ENCODE measurements at regions not wholly inside any gene's neighbourhood (a gene's known extent, or its start where the extent isn't known, plus 50 kb on each side); places are given as distances from the start of the nearest gene placed in this dataset.

- H3K4me3 ChIP-seq (ENCODE audit: low read depth, low read length): no peak overlapping the region
- TF ChIP-seq CTCF (IDR thresholded peaks at IDR 0.05; ENCODE audit: low read depth, low read length, missing control alignments): no peak
- DNase-seq (ENCODE audit: low read depth): no peak
Measured at GRCh38 chr1:113286156-113286555, 104.2 kb upstream of the MAGI3 start.

GRCh38 chr1:113291777-113292602 lies 98.3 kb upstream of the MAGI3 start:
- DNase-seq (ENCODE audit: low read depth): no peak
- TF ChIP-seq CTCF (IDR thresholded peaks at IDR 0.05; ENCODE audit: low read depth, low read length, missing control alignments): no peak
- H3K4me3 ChIP-seq (ENCODE audit: low read depth, low read length): no peak overlapping the region

GRCh38 chr1:113292603-113293255 lies 97.6 kb upstream of the MAGI3 start:
- no peak for TF ChIP-seq CTCF (IDR thresholded peaks at IDR 0.05; ENCODE audit: low read depth, low read length, missing control alignments)
- DNase-seq (ENCODE audit: low read depth): no peak
- no peak overlapping the region for H3K4me3 ChIP-seq (ENCODE audit: low read depth, low read length)

- no peak for DNase-seq (ENCODE audit: low read depth)
- no peak overlapping the region for H3K4me3 ChIP-seq (ENCODE audit: low read depth, low read length)
- TF ChIP-seq CTCF (IDR thresholded peaks at IDR 0.05; ENCODE audit: low read depth, low read length, missing control alignments): no peak
Measured at GRCh38 chr1:113293256-113293626, 97.1 kb upstream of the MAGI3 start.

GRCh38 chr1:113297749-113298148 lies 92.6 kb upstream of the MAGI3 start:
- TF ChIP-seq CTCF (IDR thresholded peaks at IDR 0.05; ENCODE audit: low read depth, low read length, missing control alignments): no peak
- DNase-seq (ENCODE audit: low read depth): no peak
- H3K4me3 ChIP-seq (ENCODE audit: low read depth, low read length): no peak overlapping the region

GRCh38 chr1:113298941-113299340 lies 91.4 kb upstream of the MAGI3 start:
- no peak for DNase-seq (ENCODE audit: low read depth)
- TF ChIP-seq CTCF (IDR thresholded peaks at IDR 0.05; ENCODE audit: low read depth, low read length, missing control alignments): no peak
- H3K4me3 ChIP-seq (ENCODE audit: low read depth, low read length): no peak overlapping the region
